OCI-LY7 (cell line): ENCODE measurements at regions not wholly inside any gene's neighbourhood (a gene's known extent, or its start where the extent isn't known, plus 50 kb on each side); places are given as distances from the start of the nearest gene placed in this dataset.

Source experiments
- BruUV-seq: library from RNA; stranded (reverse); fragments of 400-500 nt; replicated peaks from 2 replicates; lab custom pipeline; 2021; lab: Mats Ljungman, UMichigan
- CTCF ChIA-PET: fragments of 300-600 bp; sonication (Branson Sonifier 250); formaldehyde crosslinking; loops from one replicate; lab custom pipeline; 2022; ENCODE audit warnings: antibody characterized with exemption; ENCODE audit not compliant: unreplicated experiment; lab: Charles Lee
- POLR2A ChIA-PET: fragments of 300-600 bp; sonication (Branson Sonifier 250); formaldehyde crosslinking; loops from one replicate; lab custom pipeline; 2022; ENCODE audit warnings: antibody characterized with exemption; lab: Charles Lee
- DNase-seq: peaks from one replicate; pipeline ENCODE4 v3.0.0-alpha.2; 2015; ENCODE audit warnings: low spot score
- H2AFZ ChIP-seq: fragments of 200-600 bp; sonication (generic), shearing (Covaris generic); 2 replicates; pipeline ENCODE4 v1.6.1; 2014; ENCODE audit warnings: mild to moderate bottlenecking, antibody characterized with exemption, low read length, moderate library complexity
- H3K27ac ChIP-seq: fragments of 200-600 bp; sonication (generic); 2 replicates; pipeline ENCODE4 v1.5.1; 2014; ENCODE audit warnings: mixed run types, low read depth, mild to moderate bottlenecking, moderate library complexity, low read length, inconsistent platforms; ENCODE audit not compliant: poor library complexity, severe bottlenecking
- H3K36me3 ChIP-seq: fragments of 200-600 bp; sonication (generic); 2 replicates; pipeline ENCODE4 v1.6.1; 2014; ENCODE audit warnings: mild to moderate bottlenecking, antibody characterized with exemption, low read length, moderate library complexity, mixed read lengths; ENCODE audit not compliant: insufficient read depth
- H3K4me1 ChIP-seq: fragments of 200-600 bp; sonication (generic); 2 replicates; pipeline ENCODE4 v1.5.1; 2014; ENCODE audit warnings: mild to moderate bottlenecking, low read length; ENCODE audit not compliant: insufficient read depth, poor library complexity, severe bottlenecking
- H3K4me2 ChIP-seq: fragments of 200-600 bp; sonication (generic); 2 replicates; pipeline ENCODE4 v1.6.1; 2014; ENCODE audit warnings: mild to moderate bottlenecking, low read length
- H3K4me3 ChIP-seq: fragments of 200-600 bp; sonication (generic); 2 replicates; pipeline ENCODE4 v1.5.1; 2014; ENCODE audit warnings: mild to moderate bottlenecking, low read depth, low read length; ENCODE audit not compliant: poor library complexity, severe bottlenecking
- H3K79me2 ChIP-seq: fragments of 200-600 bp; sonication (generic); 2 replicates; pipeline ENCODE4 v1.6.1; 2016; ENCODE audit warnings: low read depth, mild to moderate bottlenecking, low read length, moderate library complexity, mixed read lengths; ENCODE audit not compliant: insufficient read depth
- H3K9me2 ChIP-seq: fragments of 200-600 bp; sonication (generic); 2 replicates; pipeline ENCODE4 v1.6.1; 2016; ENCODE audit warnings: mild to moderate bottlenecking, low read length, mixed read lengths; ENCODE audit not compliant: insufficient read depth
- H3K9me3 ChIP-seq: fragments of 200-600 bp; sonication (generic); 2 replicates; pipeline ENCODE4 v1.6.1; 2014; ENCODE audit warnings: mild to moderate bottlenecking, mixed run types, low read length, mixed read lengths
- H4K20me1 ChIP-seq: fragments of 200-600 bp; sonication (generic); 2 replicates; pipeline ENCODE4 v1.6.1; 2014; ENCODE audit warnings: mild to moderate bottlenecking, antibody characterized with exemption, low read length, moderate library complexity, mixed read lengths; ENCODE audit not compliant: insufficient read depth
- CTCF ChIP-seq: fragments of 200-600 bp; sonication (generic); conservative IDR thresholded peaks from 2 replicates; pipeline ENCODE4 v1.5.1; 2014; ENCODE audit warnings: mild to moderate bottlenecking, antibody characterized with exemption, low read length, moderate library complexity, mixed read lengths
- EZH2phosphoT487 ChIP-seq: fragments of 200-600 bp; sonication (generic); IDR thresholded peaks from 2 replicates; pipeline ENCODE4 v1.6.1; 2018; ENCODE audit warnings: low read depth, borderline replicate concordance, mild to moderate bottlenecking, mixed run types, antibody characterized with exemption, low read length, moderate library complexity, mixed read lengths
- intact Hi-C: fragments of 100-400 bp; cut with micrococcal nuclease; formaldehyde crosslinking; loops from one replicate; pipeline ENCODE4 v1.10.0; 2022; ENCODE audit not compliant: unreplicated experiment

DNA sequence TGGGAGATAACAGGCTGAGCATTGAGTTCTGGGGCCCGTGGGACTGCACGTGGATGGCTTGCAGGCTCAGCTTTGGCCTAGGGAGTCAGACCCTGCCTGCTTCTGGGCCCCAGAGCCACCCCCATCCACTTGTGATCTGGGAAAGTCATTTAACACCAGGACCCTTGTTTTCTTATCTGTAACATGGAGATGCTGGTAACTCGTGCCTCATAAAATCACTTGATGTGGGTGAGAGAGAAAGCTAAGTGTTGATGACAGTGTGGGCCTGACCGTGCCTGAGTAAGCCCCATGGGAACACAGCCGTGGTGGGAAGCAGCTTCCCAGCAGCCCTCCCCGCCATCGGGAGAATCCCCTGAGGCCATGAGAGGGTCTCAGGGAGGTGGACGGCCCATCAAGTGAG is 378.1 kb downstream of the GABRB3 start:
- no peaks in the 10 kb centered on the region for H3K36me3 ChIP-seq
- H3K4me2 ChIP-seq = no peak overlapping the region
- H3K79me2 ChIP-seq = no peaks in the 10 kb centered on the region
- ChIA-PET CTCF (no interaction called here), POLR2A (no interaction called here)
- no peak overlapping the region for H3K4me3 ChIP-seq
- intact Hi-C loops = no loop called here
- H3K9me2 ChIP-seq = no peaks in the 10 kb centered on the region; the same call in 1 of the 2 replicates
- H3K9me3 ChIP-seq = no peaks in the 10 kb centered on the region
- no peaks in the 10 kb centered on the region for H3K4me1 ChIP-seq
- H3K27ac ChIP-seq = no peak overlapping the region
- TF ChIP-seq EZH2phosphoT487 = no peak
- no peak for TF ChIP-seq CTCF
- no peaks in the 10 kb centered on the region for H4K20me1 ChIP-seq
- no peak overlapping the region for H2AFZ ChIP-seq
- no peak for DNase-seq
- no TSS peak for BruUV-seq

DNA sequence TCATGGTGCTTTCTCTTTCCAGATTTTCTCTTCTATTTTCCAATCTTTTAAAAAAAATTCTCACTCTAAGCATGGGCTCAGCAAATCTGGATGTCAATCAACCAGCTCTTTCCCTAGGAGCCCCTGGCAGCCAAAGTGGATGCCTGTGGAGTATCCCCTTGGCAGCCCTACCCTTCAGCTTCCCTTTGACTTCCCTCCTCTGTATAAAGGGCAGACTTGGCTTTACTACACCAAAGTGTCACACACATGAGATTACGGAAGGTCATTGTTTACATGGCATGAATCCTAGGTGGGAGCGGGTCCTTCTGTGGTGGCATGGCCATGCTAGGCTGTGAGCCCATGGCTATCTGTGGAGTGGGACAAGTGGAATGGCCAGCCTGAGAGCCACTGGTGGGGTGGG is 379.9 kb downstream of the GABRB3 start:
- Histone ChIP-seq H3K36me3 (no peaks in the 10 kb centered on the region), H3K4me2 (no peak overlapping the region), H3K27ac (no peak overlapping the region), H3K4me1 (no peaks in the 10 kb centered on the region), H3K79me2 (no peaks in the 10 kb centered on the region), H2AFZ (no peak overlapping the region), H4K20me1 (no peaks in the 10 kb centered on the region), H3K9me2 (no peaks in the 10 kb centered on the region), H3K9me3 (no peaks in the 10 kb centered on the region), H3K4me3 (no peak overlapping the region)
- TF ChIP-seq EZH2phosphoT487 (no peak), CTCF (no peak)
- intact Hi-C loops = no loop called here
- ChIA-PET CTCF (no interaction called here), POLR2A (no interaction called here)
- no peak for DNase-seq
- no TSS peak for BruUV-seq

DNA sequence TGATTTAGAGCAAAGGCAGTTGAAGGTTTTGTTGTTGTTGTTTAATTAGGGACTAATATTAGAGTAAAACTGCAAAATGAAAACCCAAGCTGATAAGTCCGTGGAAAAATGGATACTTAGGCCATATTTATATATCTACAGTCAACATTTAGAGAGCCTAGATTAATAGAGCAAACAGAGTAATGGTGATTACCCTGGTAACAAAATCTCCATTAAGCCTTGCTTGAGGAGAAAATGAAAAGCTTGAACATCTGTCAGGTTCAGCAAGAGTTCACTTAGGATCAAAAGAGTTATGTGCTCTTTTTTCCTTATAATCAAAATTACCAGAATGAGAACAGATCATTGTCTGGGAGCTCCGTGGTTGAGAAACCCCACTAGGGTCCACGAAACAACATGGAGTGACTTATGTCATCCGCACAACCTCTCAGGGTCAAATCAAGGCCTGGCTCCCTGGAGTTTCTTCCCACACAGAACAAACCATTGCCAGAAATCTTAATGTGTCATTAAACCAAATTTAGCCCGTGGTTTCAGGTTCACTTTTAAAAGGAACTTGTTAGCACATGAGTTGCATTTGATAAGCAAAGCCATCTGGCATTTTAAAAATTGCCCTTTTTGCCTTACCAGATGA is 381.2 kb downstream of the GABRB3 start:
- TF ChIP-seq EZH2phosphoT487 = no peak
- no peak for TF ChIP-seq CTCF
- DNase-seq = no peak
- H4K20me1 ChIP-seq = no peaks in the 10 kb centered on the region
- H3K9me2 ChIP-seq = no peaks in the 10 kb centered on the region
- ChIA-PET POLR2A (interaction anchor here (0.5 kb wide), 1 partner anchor 413 kb away, joined by 5 read pairs; no protein-coding TSS in a partner anchor), CTCF (no interaction called here)
- H3K4me2 ChIP-seq = no peak overlapping the region
- H3K36me3 ChIP-seq = no peaks in the 10 kb centered on the region
- BruUV-seq = no TSS peak
- H3K4me3 ChIP-seq = no peak overlapping the region
- no peaks in the 10 kb centered on the region for H3K9me3 ChIP-seq
- H3K79me2 ChIP-seq = no peaks in the 10 kb centered on the region
- no peak overlapping the region for H3K27ac ChIP-seq
- intact Hi-C loops = no loop called here
- H3K4me1 ChIP-seq = no peaks in the 10 kb centered on the region
- no peak overlapping the region for H2AFZ ChIP-seq
